ENCODE measurements at regions not wholly inside any gene's neighbourhood (a gene's known extent, or its start where the extent isn't known, plus 50 kb on each side); places are given as distances from the start of the nearest gene placed in this dataset.

DNA sequence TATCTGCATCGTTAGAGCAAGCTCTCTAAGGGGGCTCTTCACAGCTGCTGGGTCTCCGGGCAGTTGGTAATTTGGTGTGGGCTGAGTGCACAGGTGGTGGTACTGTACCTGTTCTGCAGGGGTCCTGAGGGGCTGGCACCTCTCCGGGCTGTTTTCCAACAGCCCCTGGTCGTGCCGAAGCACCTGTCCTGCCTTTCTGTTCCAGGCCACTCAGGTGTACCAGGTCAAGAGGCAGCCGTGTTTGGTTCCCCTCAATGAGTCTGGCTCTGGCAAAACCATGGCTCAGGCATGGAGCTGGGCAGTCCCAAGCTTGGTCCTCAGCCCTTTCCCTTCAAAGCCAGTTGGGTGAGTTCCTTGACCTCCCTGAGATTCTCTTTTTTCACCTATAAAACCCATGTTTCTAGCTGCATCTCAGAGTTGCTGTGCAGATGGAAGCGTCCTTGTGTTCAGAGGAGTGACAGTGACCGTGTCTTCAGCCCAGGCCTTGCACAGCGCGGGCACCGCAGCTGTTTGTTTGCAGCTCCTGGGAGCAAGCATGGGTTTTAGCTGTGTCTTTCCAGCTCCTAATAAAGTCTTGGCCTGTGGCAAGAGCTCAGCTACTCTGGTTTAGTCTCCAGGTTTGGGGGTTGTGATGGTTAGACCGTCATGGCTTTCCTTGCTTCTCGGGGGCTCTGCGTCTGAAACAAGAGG is 110.9 kb downstream of the GLI2 start:
- 33% methylated on average over 14 of the region's 14 CpGs for WGBS (ENCODE audit: insufficient coverage, insufficient replicate concordance, low lambda C conversion rate, missing lambda C conversion rate)
- H3K4me3 ChIP-seq = no peak overlapping the region
- intact Hi-C loops (cut with micrococcal nuclease; ENCODE audit: unreplicated experiment) = no loop called here
- SMC1A ChIA-PET (ENCODE audit: uncharacterized antibody, unreplicated experiment) = no interaction called here
- BruUV-seq (replicated peaks) = no TSS peak
- no peak for TF ChIP-seq YBX1 (IDR thresholded peaks at IDR 0.05)
- TF ChIP-seq NR2C1 (IDR thresholded peaks at IDR 0.05) = no peak
- TF ChIP-seq, protein P1, sequence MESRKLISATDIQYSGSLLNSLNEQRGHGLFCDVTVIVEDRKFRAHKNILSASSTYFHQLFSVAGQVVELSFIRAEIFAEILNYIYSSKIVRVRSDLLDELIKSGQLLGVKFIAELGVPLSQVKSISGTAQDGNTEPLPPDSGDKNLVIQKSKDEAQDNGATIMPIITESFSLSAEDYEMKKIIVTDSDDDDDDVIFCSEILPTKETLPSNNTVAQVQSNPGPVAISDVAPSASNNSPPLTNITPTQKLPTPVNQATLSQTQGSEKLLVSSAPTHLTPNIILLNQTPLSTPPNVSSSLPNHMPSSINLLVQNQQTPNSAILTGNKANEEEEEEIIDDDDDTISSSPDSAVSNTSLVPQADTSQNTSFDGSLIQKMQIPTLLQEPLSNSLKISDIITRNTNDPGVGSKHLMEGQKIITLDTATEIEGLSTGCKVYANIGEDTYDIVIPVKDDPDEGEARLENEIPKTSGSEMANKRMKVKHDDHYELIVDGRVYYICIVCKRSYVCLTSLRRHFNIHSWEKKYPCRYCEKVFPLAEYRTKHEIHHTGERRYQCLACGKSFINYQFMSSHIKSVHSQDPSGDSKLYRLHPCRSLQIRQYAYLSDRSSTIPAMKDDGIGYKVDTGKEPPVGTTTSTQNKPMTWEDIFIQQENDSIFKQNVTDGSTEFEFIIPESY (IDR thresholded peaks at IDR 0.05) = no peak
- TF ChIP-seq, protein P2, sequence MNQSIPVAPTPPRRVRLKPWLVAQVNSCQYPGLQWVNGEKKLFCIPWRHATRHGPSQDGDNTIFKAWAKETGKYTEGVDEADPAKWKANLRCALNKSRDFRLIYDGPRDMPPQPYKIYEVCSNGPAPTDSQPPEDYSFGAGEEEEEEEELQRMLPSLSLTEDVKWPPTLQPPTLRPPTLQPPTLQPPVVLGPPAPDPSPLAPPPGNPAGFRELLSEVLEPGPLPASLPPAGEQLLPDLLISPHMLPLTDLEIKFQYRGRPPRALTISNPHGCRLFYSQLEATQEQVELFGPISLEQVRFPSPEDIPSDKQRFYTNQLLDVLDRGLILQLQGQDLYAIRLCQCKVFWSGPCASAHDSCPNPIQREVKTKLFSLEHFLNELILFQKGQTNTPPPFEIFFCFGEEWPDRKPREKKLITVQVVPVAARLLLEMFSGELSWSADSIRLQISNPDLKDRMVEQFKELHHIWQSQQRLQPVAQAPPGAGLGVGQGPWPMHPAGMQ (IDR thresholded peaks at IDR 0.05; ENCODE audit: borderline replicate concordance) = no peak
- no peak for TF ChIP-seq HDAC2 (IDR thresholded peaks at IDR 0.05)
- no peak for TF ChIP-seq FOXK2 (IDR thresholded peaks at IDR 0.05)
- no peak overlapping the region for H2AFZ ChIP-seq (ENCODE audit: control insufficient read depth, low read depth, low read length)
- DNase-seq (ENCODE audit: low read depth, low spot score) = no peak
- H3K4me2 ChIP-seq (ENCODE audit: control insufficient read depth, insufficient read depth) = no peak overlapping the region
- no peaks in the 10 kb centered on the region; a peak in 2 of 4 replicates for H3K27me3 ChIP-seq (replicated peaks in 1 of 2; ENCODE audit: control insufficient read depth in 2 of 2, insufficient read depth in 2 of 2, low read length in 1 of 2)
- H3K9me3 ChIP-seq (replicated peaks; ENCODE audit: control insufficient read depth, insufficient read depth, low read length) = no peaks in the 10 kb centered on the region
- no peaks in the 10 kb centered on the region for H3K36me3 ChIP-seq (ENCODE audit: control insufficient read depth in 2 of 2, insufficient read depth in 2 of 2, low read length in 1 of 2)
- CTCF ChIA-PET = no interaction called here
- in situ Hi-C loops (cut with MboI) = no loop called here
- RAD21 ChIA-PET (ENCODE audit: unreplicated experiment) = no interaction called here
- no peaks in the 10 kb centered on the region for H3K4me1 ChIP-seq (ENCODE audit: control insufficient read depth, insufficient read depth, low read length)
- POLR2A ChIA-PET = no interaction called here
- ATAC-seq = no peak
- no peak overlapping the region for H3K9ac ChIP-seq (ENCODE audit: control insufficient read depth, insufficient read depth, low read length)
- no peaks in the 10 kb centered on the region for H4K20me1 ChIP-seq (ENCODE audit: control insufficient read depth, insufficient read depth)
- FAIRE-seq = no peak
- no peak overlapping the region for H3K27ac ChIP-seq (ENCODE audit: control insufficient read depth, insufficient read depth)
- no peaks in the 10 kb centered on the region for H3K79me2 ChIP-seq (ENCODE audit: control insufficient read depth, insufficient read depth, low read length)
